ENCODE measurements at regions not wholly inside any gene's neighbourhood (a gene's known extent, or its start where the extent isn't known, plus 50 kb on each side); places are given as distances from the start of the nearest gene placed in this dataset.

DNA sequence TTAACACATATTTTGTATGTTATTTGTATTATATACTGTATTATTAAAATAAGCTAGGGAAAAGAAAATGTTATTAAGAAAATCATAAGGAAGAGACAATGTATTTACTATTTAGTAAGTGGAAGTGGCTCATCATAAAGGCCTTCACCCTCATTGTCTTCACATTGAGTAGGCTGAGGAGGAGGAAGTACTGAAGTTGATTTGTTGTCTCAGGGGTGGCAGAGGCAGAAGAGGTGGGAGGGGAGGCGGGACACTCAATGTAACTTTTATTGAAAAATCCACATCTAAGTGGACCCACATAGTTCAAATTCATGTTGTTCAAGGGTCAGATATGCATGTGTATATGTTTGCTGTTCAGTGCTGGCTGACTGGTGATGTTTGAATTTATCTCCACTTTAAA, 210.2 kb upstream of the CITED2 start:
- TF ChIP-seq POLR2A (IDR thresholded peaks at IDR 0.05) = no peak
- TF ChIP-seq CTCF (IDR thresholded peaks at IDR 0.05) = no peak

Data from Peyer's patch (tissue), 4 donors.